Epithelial cell of esophagus (primary cell): ENCODE measurements at regions not wholly inside any gene's neighbourhood (a gene's known extent, or its start where the extent isn't known, plus 50 kb on each side); places are given as distances from the start of the nearest gene placed in this dataset.

ENCODE experiments used
- DNase-seq: peaks from one replicate; pipeline ENCODE4 v3.0.0; 2010; ENCODE audit warnings: low read depth
- H3K4me3 ChIP-seq: 2 replicates; pipeline ENCODE4 v1.5.1; 2011; ENCODE audit warnings: mild to moderate bottlenecking, low read length, control low read depth
- TF ChIP-seq, protein P1 (sequence below): IDR thresholded peaks from 2 replicates; pipeline ENCODE4 v1.5.1; 2011; ENCODE audit warnings: low read depth, mild to moderate bottlenecking, low read length, control low read depth, inconsistent platforms; ENCODE audit not compliant: insufficient read depth; ENCODE audit errors: missing control alignments

DNA sequence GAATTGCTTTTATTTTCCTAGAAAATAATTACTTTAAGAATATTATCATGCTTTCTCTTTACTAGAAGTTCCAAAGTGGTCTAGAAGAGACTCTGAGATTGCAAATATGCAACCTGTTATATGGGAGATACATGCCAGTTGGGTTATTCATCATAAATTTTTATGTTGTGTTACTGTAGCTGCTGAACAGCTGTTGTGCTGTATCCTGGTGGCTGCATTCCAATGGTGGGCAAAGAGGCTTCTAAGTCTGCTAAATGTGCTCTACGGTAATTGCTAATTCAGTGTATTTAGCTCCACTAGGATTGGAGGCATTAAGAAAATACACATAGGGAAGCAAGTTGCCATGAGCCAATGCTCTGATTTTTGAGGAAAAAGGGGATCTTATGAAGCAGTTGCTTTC lies 409.0 kb downstream of the TUSC7 start:
- DNase-seq = no peak
- TF ChIP-seq, protein P1, sequence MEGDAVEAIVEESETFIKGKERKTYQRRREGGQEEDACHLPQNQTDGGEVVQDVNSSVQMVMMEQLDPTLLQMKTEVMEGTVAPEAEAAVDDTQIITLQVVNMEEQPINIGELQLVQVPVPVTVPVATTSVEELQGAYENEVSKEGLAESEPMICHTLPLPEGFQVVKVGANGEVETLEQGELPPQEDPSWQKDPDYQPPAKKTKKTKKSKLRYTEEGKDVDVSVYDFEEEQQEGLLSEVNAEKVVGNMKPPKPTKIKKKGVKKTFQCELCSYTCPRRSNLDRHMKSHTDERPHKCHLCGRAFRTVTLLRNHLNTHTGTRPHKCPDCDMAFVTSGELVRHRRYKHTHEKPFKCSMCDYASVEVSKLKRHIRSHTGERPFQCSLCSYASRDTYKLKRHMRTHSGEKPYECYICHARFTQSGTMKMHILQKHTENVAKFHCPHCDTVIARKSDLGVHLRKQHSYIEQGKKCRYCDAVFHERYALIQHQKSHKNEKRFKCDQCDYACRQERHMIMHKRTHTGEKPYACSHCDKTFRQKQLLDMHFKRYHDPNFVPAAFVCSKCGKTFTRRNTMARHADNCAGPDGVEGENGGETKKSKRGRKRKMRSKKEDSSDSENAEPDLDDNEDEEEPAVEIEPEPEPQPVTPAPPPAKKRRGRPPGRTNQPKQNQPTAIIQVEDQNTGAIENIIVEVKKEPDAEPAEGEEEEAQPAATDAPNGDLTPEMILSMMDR = no peak
- H3K4me3 ChIP-seq = no peak overlapping the region

DNA sequence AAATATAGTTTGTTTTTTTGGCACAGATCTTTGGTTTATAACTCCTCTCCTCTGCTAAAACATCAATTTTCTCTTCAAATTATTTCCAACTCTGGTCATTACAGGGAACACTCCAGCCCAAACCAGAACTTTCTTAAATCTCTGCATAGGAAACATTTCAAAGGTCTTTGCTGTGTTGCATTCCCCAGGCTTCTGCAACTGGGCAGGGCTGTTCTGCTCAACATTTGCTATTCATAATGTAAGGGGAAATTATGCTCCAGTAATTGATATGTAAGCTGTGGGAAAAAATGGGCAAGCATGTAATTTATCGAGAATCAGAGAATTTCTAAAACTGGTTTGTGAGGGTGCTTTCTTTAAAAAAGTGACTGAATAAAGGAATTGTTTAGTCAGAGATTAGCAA lies 410.4 kb downstream of the TUSC7 start:
- DNase-seq = no peak
- no peak overlapping the region for H3K4me3 ChIP-seq
- TF ChIP-seq, protein P1 = no peak

DNA sequence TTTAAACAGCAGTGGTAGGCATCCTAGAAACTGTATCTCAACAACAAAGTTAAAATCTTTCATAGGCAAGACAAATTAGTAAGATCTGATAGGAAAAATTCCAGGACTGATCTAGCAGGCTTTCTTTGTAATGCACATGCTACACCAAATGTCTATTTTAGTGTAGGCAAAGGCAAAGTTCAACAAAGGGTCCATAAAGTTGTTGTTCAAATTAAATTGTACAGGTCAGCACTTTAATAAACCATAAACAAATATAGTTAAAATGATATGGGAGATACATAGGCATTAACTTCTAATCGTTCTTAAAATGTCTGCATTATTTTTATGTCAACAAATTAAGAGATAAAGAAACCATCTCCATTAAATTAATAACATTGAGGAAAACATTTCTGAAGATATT lies 413.0 kb downstream of the TUSC7 start:
- no peak for DNase-seq
- TF ChIP-seq, protein P1 = no peak
- no peak overlapping the region for H3K4me3 ChIP-seq

DNA sequence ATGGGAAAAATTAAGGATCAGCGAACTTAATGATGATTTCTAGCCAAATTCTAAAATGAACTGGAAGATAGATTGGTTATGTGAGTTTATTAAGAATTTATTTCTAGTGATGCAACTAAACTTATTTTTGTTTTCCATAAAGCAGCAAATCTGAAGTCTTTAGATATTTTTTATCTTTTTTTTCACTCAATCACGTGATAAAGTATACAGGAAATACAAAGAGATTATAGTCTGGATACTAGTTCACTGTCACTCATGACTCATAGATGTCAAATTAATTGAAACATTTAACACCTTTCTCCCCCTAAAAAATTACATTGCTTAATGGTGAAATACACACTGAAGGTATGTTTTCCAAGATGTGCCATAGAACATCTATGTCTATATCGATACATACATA lies 416.9 kb downstream of the TUSC7 start:
- H3K4me3 ChIP-seq = no peak overlapping the region
- DNase-seq = no peak
- TF ChIP-seq, protein P1 = no peak

DNA sequence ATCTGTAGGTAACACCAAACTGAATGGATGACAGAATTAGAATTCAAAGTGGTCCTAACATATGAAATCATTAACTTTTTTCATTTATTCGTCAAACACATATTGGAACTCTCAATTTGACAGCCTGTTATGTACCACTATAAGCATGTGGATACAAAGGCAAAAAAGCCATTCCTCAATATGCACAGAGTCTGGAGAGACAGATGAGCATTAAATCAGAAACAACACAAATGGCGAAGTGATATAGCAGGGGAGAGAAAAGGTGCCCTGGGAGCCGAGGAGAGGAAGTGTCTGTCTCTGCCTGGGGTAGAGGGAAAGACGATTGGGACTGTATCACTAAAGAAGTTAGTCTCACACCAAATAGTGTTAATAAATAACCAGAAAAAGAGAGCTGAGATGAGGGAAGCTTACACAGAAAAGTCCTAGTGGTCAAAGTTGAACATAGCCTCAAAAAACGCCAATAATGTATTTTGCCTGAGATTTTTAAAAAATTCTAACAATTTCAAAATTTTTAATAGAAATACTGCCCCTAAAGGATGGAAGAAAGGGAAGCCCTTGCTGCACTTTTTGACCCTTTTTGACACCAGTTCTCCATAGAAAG lies 417.5 kb downstream of the TUSC7 start:
- TF ChIP-seq, protein P1 = no peak
- H3K4me3 ChIP-seq = no peak overlapping the region
- no peak for DNase-seq

DNA sequence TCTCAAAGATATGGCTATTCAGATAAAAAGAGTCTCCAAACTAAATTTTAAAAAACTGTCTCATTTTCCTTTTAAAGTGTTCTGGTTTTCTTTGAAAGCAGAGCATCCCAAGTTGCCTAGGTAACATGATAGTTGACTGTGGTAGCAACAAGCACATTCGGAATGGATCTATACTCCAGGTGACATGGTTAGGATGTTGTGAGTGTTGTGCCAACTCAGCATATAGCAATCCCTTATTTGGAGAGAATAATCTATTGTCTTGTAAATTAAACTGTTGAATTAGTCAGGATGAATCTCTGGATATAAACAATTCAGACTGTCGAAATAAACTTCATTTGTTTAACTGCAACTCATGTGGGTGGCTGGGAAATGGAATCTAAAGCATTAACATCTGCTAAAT lies 418.6 kb downstream of the TUSC7 start:
- DNase-seq = no peak
- TF ChIP-seq, protein P1 = no peak
- no peak overlapping the region for H3K4me3 ChIP-seq

- DNase-seq = no peak
- TF ChIP-seq, protein P1 = no peak
- H3K4me3 ChIP-seq = no peak overlapping the region
Measured at GRCh38 chr3:117128872-117129271, 419.3 kb downstream of the TUSC7 start.
